Left renal pelvis (tissue), 4 donors: ENCODE measurements at regions not wholly inside any gene's neighbourhood (a gene's known extent, or its start where the extent isn't known, plus 50 kb on each side); places are given as distances from the start of the nearest gene placed in this dataset.

Source experiments
- DNase-seq, 4 donors: peaks; one replicate each; pipeline ENCODE4 v3.0.0-alpha.2; 2013; ENCODE audit warnings: low read depth in 4 of 4, low spot score in 3 of 4

DNA sequence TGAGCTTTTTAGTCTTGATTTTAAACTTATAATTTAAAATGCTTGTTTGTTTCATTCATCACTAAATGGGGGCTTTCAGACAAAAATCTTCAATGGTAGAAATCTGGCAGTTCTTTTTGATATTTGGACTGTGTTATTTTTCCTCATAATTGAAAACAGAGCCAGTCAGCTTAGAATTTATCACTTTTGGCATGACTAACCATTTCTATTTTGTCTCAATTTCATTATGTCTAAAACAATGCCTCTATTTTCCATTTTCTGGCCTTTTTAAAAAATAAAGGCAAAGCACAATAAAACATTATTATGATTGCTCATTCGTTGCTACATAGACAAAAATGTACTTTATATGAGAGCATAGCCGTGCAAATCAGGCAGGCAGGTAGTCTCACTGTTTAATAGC lies 434.5 kb downstream of the XIRP2 start:
- DNase-seq, result no peak

DNA sequence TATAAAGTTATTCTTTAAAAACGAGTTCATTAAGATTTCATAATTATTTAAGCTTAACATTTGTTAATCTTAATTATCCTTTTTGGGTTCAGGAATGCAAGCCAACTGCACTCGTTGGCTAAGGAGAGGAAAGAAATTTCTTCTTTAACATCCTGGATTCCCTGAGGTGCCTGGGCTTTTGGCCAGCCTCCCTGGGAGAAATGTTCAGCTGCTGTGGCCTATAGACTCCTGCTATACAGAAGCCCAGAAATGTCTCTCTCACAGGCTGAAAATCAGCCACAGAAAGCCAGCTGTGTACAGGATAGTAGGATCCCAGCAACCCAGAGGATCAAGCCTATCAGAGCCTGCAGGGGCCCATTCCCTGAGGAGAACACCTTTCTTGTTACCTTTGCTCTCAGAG lies 430.3 kb downstream of the XIRP2 start:
- no peak for DNase-seq

DNA sequence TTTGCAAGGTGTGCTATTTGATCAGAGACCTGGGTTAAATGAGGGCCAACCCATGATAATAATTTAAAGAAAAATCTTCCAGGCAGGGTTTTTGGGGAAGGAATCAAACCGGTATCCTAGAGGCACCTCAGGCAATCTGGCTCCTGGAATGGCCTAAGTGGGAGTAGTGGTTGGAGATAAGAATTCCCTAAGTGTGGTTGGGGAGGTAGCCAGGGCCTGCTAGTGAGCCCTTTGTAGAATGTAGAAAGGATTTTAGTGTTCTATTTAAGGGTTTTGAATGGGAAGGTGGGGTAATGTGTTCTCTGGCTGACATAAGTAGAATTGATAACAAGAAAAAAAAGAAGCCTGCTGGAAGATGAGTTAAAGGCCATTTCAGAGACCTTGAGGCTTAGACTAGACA lies 422.2 kb downstream of the XIRP2 start:
- DNase-seq, result no peak
